Karpas-422 (cell line): ENCODE measurements at regions not wholly inside any gene's neighbourhood (a gene's known extent, or its start where the extent isn't known, plus 50 kb on each side); places are given as distances from the start of the nearest gene placed in this dataset.

ENCODE experiments used
- DNase-seq: peaks from one replicate; pipeline ENCODE4 v3.0.0-alpha.2; 2015
- H2AFZ ChIP-seq: fragments of 200-600 bp; sonication (generic); 2 replicates; pipeline ENCODE4 v1.6.1; 2014; ENCODE audit warnings: antibody characterized with exemption, low read length, mixed read lengths
- H3K27ac ChIP-seq: fragments of 200-600 bp; sonication (generic); 2 replicates; pipeline ENCODE4 v1.5.1; 2014; ENCODE audit warnings: mild to moderate bottlenecking, low read length, moderate library complexity
- H3K27me3 ChIP-seq: fragments of 200-600 bp; sonication (generic); 2 replicates; pipeline ENCODE4 v1.6.1; 2014; ENCODE audit warnings: low read length, mixed read lengths
- H3K36me3 ChIP-seq: fragments of 200-600 bp; sonication (generic); 2 replicates; pipeline ENCODE4 v1.6.1; 2014; ENCODE audit warnings: low read length, mixed read lengths; ENCODE audit not compliant: insufficient read depth
- H3K4me1 ChIP-seq: fragments of 200-600 bp; sonication (generic); 2 replicates; pipeline ENCODE4 v1.6.1; 2014; ENCODE audit warnings: mild to moderate bottlenecking, low read length, mixed read lengths
- H3K4me2 ChIP-seq: fragments of 200-600 bp; sonication (generic); 2 replicates; pipeline ENCODE4 v1.6.1; 2014; ENCODE audit warnings: low read length, low read depth, mild to moderate bottlenecking; ENCODE audit not compliant: poor library complexity, severe bottlenecking
- H3K4me3 ChIP-seq: fragments of 200-600 bp; sonication (generic); 2 replicates; pipeline ENCODE4 v1.5.1; 2014; ENCODE audit warnings: mild to moderate bottlenecking, antibody characterized with exemption, low read length, mixed read lengths
- H3K79me2 ChIP-seq: fragments of 200-600 bp; sonication (generic); 2 replicates; pipeline ENCODE4 v1.6.1; 2014; ENCODE audit warnings: mild to moderate bottlenecking, low read length, mixed read lengths
- H3K9ac ChIP-seq: fragments of 200-600 bp; sonication (generic); 2 replicates; pipeline ENCODE4 v1.6.0; 2014; ENCODE audit warnings: low read length
- H3K9me2 ChIP-seq: fragments of 200-600 bp; sonication (generic), shearing (Covaris generic); replicated peaks from 2 replicates; pipeline ENCODE4 v1.6.0; 2014; ENCODE audit warnings: mild to moderate bottlenecking, low read length, moderate library complexity; ENCODE audit not compliant: insufficient read depth
- H3K9me3 ChIP-seq: fragments of 300-700, 200-600 bp; sonication (generic); 2 replicates; pipeline ENCODE4 v1.6.1; 2014; ENCODE audit warnings: low read length, mixed read lengths
- H4K20me1 ChIP-seq: fragments of 200-600 bp; sonication (generic); 2 replicates; pipeline ENCODE4 v1.6.1; 2014; ENCODE audit warnings: mild to moderate bottlenecking, antibody characterized with exemption, low read length, low read depth; ENCODE audit not compliant: insufficient read depth

DNA sequence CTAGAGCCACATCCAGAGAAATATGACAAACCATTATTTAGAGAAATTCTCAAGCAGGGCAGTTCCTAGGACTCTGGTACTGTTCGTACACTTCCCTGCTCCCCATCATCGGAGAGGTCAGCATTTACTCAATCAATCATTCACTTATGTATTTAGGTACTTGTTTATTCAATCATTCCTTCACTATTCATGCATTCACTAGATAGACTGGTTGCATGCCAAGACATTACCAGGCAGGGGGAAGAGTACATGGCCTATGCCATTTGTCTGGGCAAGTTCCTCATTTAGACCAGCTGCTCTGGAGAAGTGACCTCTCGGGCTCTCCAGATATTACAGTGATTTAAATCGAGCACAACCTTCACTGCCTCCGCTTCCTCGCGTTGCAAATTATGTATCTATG is 603.4 kb downstream of the KCNJ2 start:
- Histone ChIP-seq H2AFZ (no peak overlapping the region), H3K27ac (no peak overlapping the region), H3K4me2 (no peak overlapping the region), H3K36me3 (no peaks in the 10 kb centered on the region), H3K9me2 (no peaks in the 10 kb centered on the region), H3K79me2 (no peaks in the 10 kb centered on the region), H3K4me3 (no peak overlapping the region), H3K9me3 (no peaks in the 10 kb centered on the region), H3K9ac (no peak overlapping the region), H3K27me3 (no peaks in the 10 kb centered on the region; the same call in 1 of the 2 replicates), H3K4me1 (peaks cover 4% of the 10 kb centered on the region; the same call in 1 of the 2 replicates), H4K20me1 (no peaks in the 10 kb centered on the region)
- DNase-seq: no peak

GRCh38 chr17:70773258-70773657 is 603.9 kb downstream of the KCNJ2 start:
- Histone ChIP-seq H2AFZ (no peak overlapping the region), H3K27ac (no peak overlapping the region), H3K27me3 (no peaks in the 10 kb centered on the region; the same call in 1 of the 2 replicates), H3K9me2 (no peaks in the 10 kb centered on the region), H4K20me1 (no peaks in the 10 kb centered on the region), H3K9ac (no peak overlapping the region), H3K4me1 (peaks cover 4% of the 10 kb centered on the region; the same call in 1 of the 2 replicates), H3K36me3 (no peaks in the 10 kb centered on the region), H3K4me2 (no peak overlapping the region), H3K9me3 (no peaks in the 10 kb centered on the region), H3K79me2 (no peaks in the 10 kb centered on the region), H3K4me3 (no peak overlapping the region)
- no peak for DNase-seq

GRCh38 chr17:70774339-70775117 is 605.2 kb downstream of the KCNJ2 start:
- Histone ChIP-seq H3K4me1 (peaks cover 4% of the 10 kb centered on the region; the same call in 1 of the 2 replicates), H3K36me3 (no peaks in the 10 kb centered on the region), H3K27ac (no peak overlapping the region), H3K9me2 (no peaks in the 10 kb centered on the region), H3K27me3 (no peaks in the 10 kb centered on the region; the same call in 1 of the 2 replicates), H3K4me2 (no peak overlapping the region), H3K9me3 (no peaks in the 10 kb centered on the region), H3K4me3 (no peak overlapping the region), H3K79me2 (no peaks in the 10 kb centered on the region), H2AFZ (no peak overlapping the region), H3K9ac (no peak overlapping the region), H4K20me1 (no peaks in the 10 kb centered on the region)
- DNase-seq: no peak

GRCh38 chr17:70775679-70776078 is 606.3 kb downstream of the KCNJ2 start:
- H3K4me2 ChIP-seq: no peak overlapping the region
- no peaks in the 10 kb centered on the region for H3K36me3 ChIP-seq
- H3K9me3 ChIP-seq: no peaks in the 10 kb centered on the region
- DNase-seq: no peak
- H4K20me1 ChIP-seq: no peaks in the 10 kb centered on the region
- H3K4me1 ChIP-seq: peaks cover 4% of the 10 kb centered on the region; the same call in 1 of the 2 replicates
- no peaks in the 10 kb centered on the region for H3K9me2 ChIP-seq
- no peak overlapping the region for H3K4me3 ChIP-seq
- no peak overlapping the region for H3K9ac ChIP-seq
- H3K27me3 ChIP-seq: no peaks in the 10 kb centered on the region; the same call in 1 of the 2 replicates
- no peak overlapping the region for H2AFZ ChIP-seq
- no peak overlapping the region for H3K27ac ChIP-seq
- no peaks in the 10 kb centered on the region for H3K79me2 ChIP-seq

- Histone ChIP-seq H3K36me3 (no peaks in the 10 kb centered on the region), H3K27me3 (no peaks in the 10 kb centered on the region; the same call in 1 of the 2 replicates), H3K4me3 (no peak overlapping the region), H3K9ac (no peak overlapping the region), H2AFZ (no peak overlapping the region), H4K20me1 (no peaks in the 10 kb centered on the region), H3K4me1 (peaks cover 4% of the 10 kb centered on the region; the same call in 1 of the 2 replicates), H3K4me2 (no peak overlapping the region), H3K27ac (no peak overlapping the region), H3K9me3 (no peaks in the 10 kb centered on the region), H3K9me2 (no peaks in the 10 kb centered on the region), H3K79me2 (no peaks in the 10 kb centered on the region)
- no peak for DNase-seq
Measured at GRCh38 chr17:70776441-70776840, 607.1 kb downstream of the KCNJ2 start.

- H3K36me3 ChIP-seq: no peaks in the 10 kb centered on the region
- no peak for DNase-seq
Measured at GRCh38 chr17:70780031-70780430, 610.7 kb downstream of the KCNJ2 start.

GRCh38 chr17:70786081-70786480 is 616.7 kb downstream of the KCNJ2 start:
- DNase-seq: no peak
- Histone ChIP-seq H3K9me3 (no peaks in the 10 kb centered on the region), H2AFZ (no peak overlapping the region), H3K27me3 (no peaks in the 10 kb centered on the region), H3K4me1 (no peaks in the 10 kb centered on the region), H3K79me2 (no peaks in the 10 kb centered on the region), H3K9ac (no peak overlapping the region), H3K27ac (no peak overlapping the region), H3K4me3 (no peak overlapping the region), H3K4me2 (no peak overlapping the region), H4K20me1 (no peaks in the 10 kb centered on the region), H3K9me2 (no peaks in the 10 kb centered on the region), H3K36me3 (no peaks in the 10 kb centered on the region)

More at GRCh38 chr17:70780031-70780430, 610.7 kb downstream of the KCNJ2 start:
- no peak overlapping the region for H2AFZ ChIP-seq
- H3K4me1 ChIP-seq: peaks cover 4% of the 10 kb centered on the region; the same call in 1 of the 2 replicates
- no peak overlapping the region for H3K27ac ChIP-seq
- H3K79me2 ChIP-seq: no peaks in the 10 kb centered on the region
- H3K9me2 ChIP-seq: no peaks in the 10 kb centered on the region
- no peak overlapping the region for H3K4me2 ChIP-seq
- H3K9ac ChIP-seq: no peak overlapping the region
- no peaks in the 10 kb centered on the region for H3K9me3 ChIP-seq
- H4K20me1 ChIP-seq: no peaks in the 10 kb centered on the region
- no peak overlapping the region for H3K4me3 ChIP-seq
- no peaks in the 10 kb centered on the region; the same call in 1 of the 2 replicates for H3K27me3 ChIP-seq

DNA sequence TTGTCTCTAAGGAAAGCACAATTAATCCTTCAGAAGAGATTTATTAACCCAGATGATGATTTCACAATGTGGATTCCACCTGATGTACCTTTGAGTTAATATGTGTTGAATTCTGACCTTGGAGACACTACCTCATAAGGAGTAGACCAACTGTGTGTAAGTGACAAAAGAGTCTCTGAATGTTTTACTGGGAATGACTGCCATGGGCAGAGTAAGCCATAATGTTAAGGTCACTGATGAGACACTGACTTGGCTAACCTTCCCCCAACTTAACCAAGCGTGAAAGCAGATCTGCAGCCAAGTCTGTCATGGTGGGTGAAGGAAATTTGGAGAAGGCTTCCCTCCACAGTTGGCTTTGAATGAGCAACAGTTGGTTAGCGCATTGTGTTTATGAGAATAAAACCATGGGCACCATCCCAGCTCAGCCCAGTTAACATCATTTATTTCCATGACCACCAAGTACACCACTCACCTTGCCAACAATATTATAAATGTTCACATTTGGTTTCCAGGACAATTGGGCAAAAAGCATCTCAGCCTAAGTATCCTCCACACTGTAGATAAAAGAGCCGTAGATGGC is 618.5 kb downstream of the KCNJ2 start:
- H3K9me3 ChIP-seq: no peaks in the 10 kb centered on the region
- H3K9me2 ChIP-seq: no peaks in the 10 kb centered on the region
- no peak overlapping the region for H3K27ac ChIP-seq
- H3K36me3 ChIP-seq: no peaks in the 10 kb centered on the region
- H2AFZ ChIP-seq: no peak overlapping the region
- H3K27me3 ChIP-seq: no peaks in the 10 kb centered on the region
- H4K20me1 ChIP-seq: no peaks in the 10 kb centered on the region
- no peak overlapping the region for H3K9ac ChIP-seq
- H3K79me2 ChIP-seq: no peaks in the 10 kb centered on the region
- no peak for DNase-seq
- no peaks in the 10 kb centered on the region for H3K4me1 ChIP-seq
- H3K4me2 ChIP-seq: no peak overlapping the region
- H3K4me3 ChIP-seq: no peak overlapping the region
